ENCODE measurements at regions not wholly inside any gene's neighbourhood (a gene's known extent, or its start where the extent isn't known, plus 50 kb on each side); places are given as distances from the start of the nearest gene placed in this dataset.

DNA sequence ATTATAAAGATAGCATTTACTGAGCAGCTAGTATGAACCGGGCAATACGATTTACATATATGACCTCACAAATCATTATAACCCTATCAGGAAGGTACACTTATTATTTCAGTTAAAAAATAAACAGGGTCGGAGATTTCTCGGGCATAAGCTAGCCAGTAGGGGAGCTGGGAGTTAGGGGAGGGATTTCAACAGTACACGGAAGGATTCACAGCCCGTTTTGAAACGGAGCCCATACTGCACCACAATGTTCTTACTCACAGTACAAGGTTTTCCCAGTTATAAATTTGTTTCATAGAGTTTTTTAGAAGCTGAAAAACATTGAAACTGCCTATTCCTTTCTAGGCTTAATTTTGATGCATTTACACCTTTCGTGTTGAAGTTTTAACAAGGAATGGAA lies 607.1 kb downstream of the HDGFL1 start:
- Histone ChIP-seq H4K8ac (ENCODE audit: low read depth in 2 of 2, low read length in 2 of 2) (peak overlapping the region in 1 of 2 experiments; percentile 59; a peak in 1 of 4 replicates), H3K4me3 (ENCODE audit: insufficient read depth, low read depth, low read length) (no peak overlapping the region), H3K36me3 (ENCODE audit: control insufficient read depth, insufficient read depth, low read length) (no peaks in the 10 kb centered on the region), H3K79me1 (ENCODE audit: low read depth in 1 of 2, low read length in 2 of 2) (no peaks in the 10 kb centered on the region), H3K4ac (ENCODE audit: low read depth, low read length) (peak overlapping the region; percentile 31; the same call in 1 of the 2 replicates), H2BK5ac (ENCODE audit: low read depth, low read length, poor library complexity, severe bottlenecking) (no peak overlapping the region), H3K14ac (replicated peaks; ENCODE audit: low read depth, low read length) (peak overlapping the region; percentile 52; the same call in 1 of the 2 replicates), H2AK9ac (replicated peaks; ENCODE audit: low read depth, low read length, poor library complexity) (no peak overlapping the region), H3K56ac (ENCODE audit: extremely low read depth, insufficient read depth, low read length) (no peak overlapping the region), H4K91ac (ENCODE audit: insufficient read depth, low read depth, low read length) (peak overlapping the region; percentile 75; the same call in 1 of the 2 replicates), H3K18ac (ENCODE audit: low read depth, low read length) (no peak overlapping the region), H3K4me2 (ENCODE audit: low read depth, low read length) (no peak overlapping the region), H2AFZ (replicated peaks; ENCODE audit: low read length, poor library complexity) (no peak overlapping the region), H4K20me1 (ENCODE audit: insufficient read depth, low read length) (no peaks in the 10 kb centered on the region), H3K4me1 (ENCODE audit: control insufficient read depth, insufficient read depth, low read length) (peaks cover 10% of the 10 kb centered on the region), H3K9me3 (ENCODE audit: control insufficient read depth, insufficient read depth, low read length) (no peaks in the 10 kb centered on the region), H2BK120ac (ENCODE audit: low read depth, low read length) (no peak overlapping the region), H3K9me1 (ENCODE audit: insufficient read depth, low read length) (0 out of 2 replicates have a peak, but pooled peaks cover 4% of the 10 kb centered on the region), H3K23ac (ENCODE audit: low read depth, low read length) (no peak overlapping the region), H3K27ac (ENCODE audit: insufficient read depth, low read length) (no peak overlapping the region), H3K9ac (ENCODE audit: low read depth, low read length) (no peak overlapping the region), H3K27me3 (ENCODE audit: control insufficient read depth, insufficient read depth, low read length) (no peaks in the 10 kb centered on the region), H4K5ac (ENCODE audit: low read depth, low read length) (no peak overlapping the region), H2AK5ac (ENCODE audit: low read depth, low read length) (peak overlapping the region; percentile 57; the same call in 1 of the 2 replicates), H2BK15ac (ENCODE audit: low read depth, low read length) (peak overlapping the region; percentile 62; the same call in 1 of the 3 replicates), H2BK20ac (ENCODE audit: low read depth, low read length) (no peak overlapping the region)
- in situ Hi-C loops (cut with MboI; ENCODE audit: low sequenced_read_pairs): no loop called here
- ChIA-PET CTCF (interaction anchor here (1.3 kb wide), 1 partner anchor 238 kb away, joined by 3 read pairs; no protein-coding TSS in a partner anchor), POLR2A (ENCODE audit: unreplicated experiment) (no interaction called here)
- dilution Hi-C loops (cut with HindIII; ENCODE audit: low sequenced_read_pairs, unreplicated experiment): no loop called here
- no CpG with 5 or more reads among the region's 8 CpGs for WGBS, 2 experiments (ENCODE audit: extremely low coverage in 2 of 2, insufficient read length in 1 of 2)
- DNase-seq (no peak), ATAC-seq (ENCODE audit: low read depth) (no peak)
- TF ChIP-seq RFX5 (IDR thresholded peaks at IDR 0.05; ENCODE audit: low read depth, low read length) (no peak), CTCF (conservative IDR thresholded peaks at IDR 0.05; ENCODE audit: low read depth, low read length) (no peak), ELK1 (IDR thresholded peaks at IDR 0.05; ENCODE audit: borderline replicate concordance, low read depth, low read length) (no peak), SMC3 (IDR thresholded peaks at IDR 0.05; ENCODE audit: low read depth, low read length) (no peak), USF2 (IDR thresholded peaks at IDR 0.05; ENCODE audit: low read depth, low read length) (no peak), CHD1 (IDR thresholded peaks at IDR 0.05; ENCODE audit: low read depth, low read length) (no peak), POLR2A (IDR thresholded peaks at IDR 0.05; ENCODE audit: low read depth, low read length) (no peak), FOS (IDR thresholded peaks at IDR 0.05; ENCODE audit: low read depth, low read length) (no peak), BHLHE40 (IDR thresholded peaks at IDR 0.05; ENCODE audit: low read depth, low read length) (no peak), NFE2L2 (IDR thresholded peaks at IDR 0.05; ENCODE audit: low read depth, low read length) (no peak), CEBPB (IDR thresholded peaks at IDR 0.05; ENCODE audit: low read depth, low read length) (no peak), MAFK (IDR thresholded peaks at IDR 0.05; ENCODE audit: low read depth, low read length) (no peak)
- no TSS peak for BruUV-seq (replicated peaks)
- intact Hi-C loops (cut with micrococcal nuclease): loop anchor here (10.0 kb wide), 3 partner anchors 142 to 442 kb away; no protein-coding TSS in a partner anchor
